ENCODE measurements at regions not wholly inside any gene's neighbourhood (a gene's known extent, or its start where the extent isn't known, plus 50 kb on each side); places are given as distances from the start of the nearest gene placed in this dataset.

- TF ChIP-seq CTCF (IDR thresholded peaks at IDR 0.05; ENCODE audit: low read depth, low read length) (no peak), MYC (IDR thresholded peaks at IDR 0.05; ENCODE audit: low read depth, low read length) (no peak)
Measured at GRCh38 chr3:187858041-187858440, 112.8 kb upstream of the BCL6 start.
